ENCODE measurements at regions not wholly inside any gene's neighbourhood (a gene's known extent, or its start where the extent isn't known, plus 50 kb on each side); places are given as distances from the start of the nearest gene placed in this dataset.

DNA sequence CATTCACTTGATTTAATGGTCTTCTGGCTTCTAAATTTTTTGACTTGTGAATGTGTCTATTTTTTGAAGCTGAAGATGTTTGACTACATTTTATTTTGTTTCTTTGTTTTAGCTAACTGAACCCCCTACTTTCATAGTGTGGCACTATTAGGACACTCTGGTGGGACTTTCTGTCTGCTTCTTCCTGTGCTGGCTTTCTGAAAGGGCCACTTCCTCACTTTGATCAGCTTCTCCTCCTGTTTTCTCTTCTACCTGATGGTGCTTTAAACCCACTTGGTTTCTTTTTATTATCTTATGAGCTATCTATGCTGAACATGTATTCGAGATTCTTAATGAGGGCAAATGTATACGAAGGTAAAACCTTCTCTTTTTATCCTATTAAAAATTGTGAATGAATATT lies 186.1 kb upstream of the CASK start:
- TF ChIP-seq EP300 (IDR thresholded peaks at IDR 0.05) (no peak), POLR2A (IDR thresholded peaks at IDR 0.05) (no peak)
- TF ChIP-seq, protein P1, sequence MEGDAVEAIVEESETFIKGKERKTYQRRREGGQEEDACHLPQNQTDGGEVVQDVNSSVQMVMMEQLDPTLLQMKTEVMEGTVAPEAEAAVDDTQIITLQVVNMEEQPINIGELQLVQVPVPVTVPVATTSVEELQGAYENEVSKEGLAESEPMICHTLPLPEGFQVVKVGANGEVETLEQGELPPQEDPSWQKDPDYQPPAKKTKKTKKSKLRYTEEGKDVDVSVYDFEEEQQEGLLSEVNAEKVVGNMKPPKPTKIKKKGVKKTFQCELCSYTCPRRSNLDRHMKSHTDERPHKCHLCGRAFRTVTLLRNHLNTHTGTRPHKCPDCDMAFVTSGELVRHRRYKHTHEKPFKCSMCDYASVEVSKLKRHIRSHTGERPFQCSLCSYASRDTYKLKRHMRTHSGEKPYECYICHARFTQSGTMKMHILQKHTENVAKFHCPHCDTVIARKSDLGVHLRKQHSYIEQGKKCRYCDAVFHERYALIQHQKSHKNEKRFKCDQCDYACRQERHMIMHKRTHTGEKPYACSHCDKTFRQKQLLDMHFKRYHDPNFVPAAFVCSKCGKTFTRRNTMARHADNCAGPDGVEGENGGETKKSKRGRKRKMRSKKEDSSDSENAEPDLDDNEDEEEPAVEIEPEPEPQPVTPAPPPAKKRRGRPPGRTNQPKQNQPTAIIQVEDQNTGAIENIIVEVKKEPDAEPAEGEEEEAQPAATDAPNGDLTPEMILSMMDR (IDR thresholded peaks at IDR 0.05) = no peak
- no peaks in the 10 kb centered on the region for H3K36me3 ChIP-seq
- H3K27me3 ChIP-seq = no peaks in the 10 kb centered on the region
- H3K4me1 ChIP-seq (ENCODE audit: insufficient read depth) = no peaks in the 10 kb centered on the region
- 76 to 81% (median 79%) methylated on average over 2 of the region's 2 CpGs for WGBS, 3 donors
- H3K27ac ChIP-seq = no peak overlapping the region
- DNase-seq = no peak
- H3K9me3 ChIP-seq = no peaks in the 10 kb centered on the region
- H3K4me3 ChIP-seq = no peak overlapping the region
- intact Hi-C loops (cut with DNase I) = loop anchor here in 1 of 4 donors (5.0 kb wide), 1 partner anchor 47 kb away; no protein-coding TSS in a partner anchor

DNA sequence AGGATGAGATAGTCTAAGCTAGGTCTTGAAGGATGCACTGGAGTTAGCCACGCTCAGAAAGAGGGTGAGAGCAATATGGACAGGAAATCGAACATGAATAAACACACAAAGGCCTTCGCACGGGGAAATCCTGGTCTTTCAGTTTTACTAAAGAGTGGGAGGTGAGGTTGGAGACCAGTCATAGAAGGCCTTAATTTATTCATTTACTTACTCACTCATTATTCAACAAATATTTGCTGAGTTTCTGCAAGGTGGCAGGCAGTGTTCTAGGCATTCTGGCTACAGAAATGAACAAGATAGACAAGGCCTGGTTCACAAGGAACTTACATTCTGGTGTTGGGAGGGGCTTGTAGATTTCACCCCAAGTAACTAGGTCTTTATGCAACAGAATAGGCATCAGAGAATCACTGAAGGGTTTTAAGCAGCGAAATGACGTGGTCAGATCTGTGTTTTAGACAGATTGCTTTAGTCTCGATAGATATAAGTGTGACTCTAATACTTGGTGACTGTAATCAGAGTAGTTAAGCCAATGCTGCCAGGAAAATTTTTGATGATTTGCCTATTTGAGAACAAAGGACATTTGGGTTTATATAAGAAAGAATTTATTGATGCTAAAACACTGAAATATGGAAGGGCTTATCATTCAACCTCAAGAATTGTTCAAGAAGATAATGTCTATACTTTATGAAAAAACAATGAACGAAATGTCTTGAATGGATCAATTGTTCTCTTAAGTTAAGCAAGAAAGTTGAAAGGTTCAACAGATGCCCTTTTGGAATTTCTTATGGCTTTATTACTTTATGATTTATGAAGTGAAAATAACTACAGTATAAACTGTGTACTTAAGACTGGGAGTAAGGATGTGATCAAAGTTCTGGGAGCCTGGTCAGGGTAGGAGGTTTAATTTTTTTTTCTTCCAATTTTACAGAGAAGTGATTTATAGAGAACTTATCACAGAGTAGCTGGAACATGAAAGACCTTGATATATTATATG lies 184.4 kb upstream of the CASK start:
- WGBS, 3 donors = 74 to 81% (median 79%) methylated on average over 8 of the region's 8 CpGs
- intact Hi-C loops (cut with DNase I) = loop anchor here in 1 of 4 donors (5.0 kb wide), 1 partner anchor 45 kb away; no protein-coding TSS in a partner anchor
- no peak for DNase-seq

DNA sequence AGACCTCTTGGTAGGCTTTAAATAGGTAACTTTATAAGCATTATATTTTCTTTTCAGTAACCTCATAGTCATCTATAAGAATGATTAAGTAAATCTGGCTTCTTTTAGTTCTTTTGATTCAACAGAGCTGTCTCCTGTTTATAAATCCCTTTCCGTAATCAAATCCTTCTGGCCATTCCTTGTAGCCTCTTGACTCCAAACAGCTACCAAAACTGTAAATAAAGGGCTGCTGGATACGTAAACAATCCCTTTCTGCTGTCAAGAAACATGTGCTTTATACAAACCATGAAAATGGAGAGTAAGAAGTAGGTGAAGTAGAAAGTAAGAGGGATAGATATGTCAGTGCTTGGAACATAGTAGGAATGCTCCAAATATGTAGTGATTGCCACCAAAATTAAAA lies 183.2 kb upstream of the CASK start:
- no peaks in the 10 kb centered on the region for H3K9me3 ChIP-seq
- no peaks in the 10 kb centered on the region for H3K36me3 ChIP-seq
- intact Hi-C loops (cut with DNase I) = loop anchor here in 1 of 4 donors (5.0 kb wide), 1 partner anchor 44 kb away; no protein-coding TSS in a partner anchor
- TF ChIP-seq, protein P1 (IDR thresholded peaks at IDR 0.05) = no peak
- TF ChIP-seq POLR2A (IDR thresholded peaks at IDR 0.05) = no peak
- TF ChIP-seq EP300 (IDR thresholded peaks at IDR 0.05) = no peak
- H3K27ac ChIP-seq = no peak overlapping the region
- DNase-seq = no peak
- 19 to 39% (median 26%) methylated on average over 2 of the region's 2 CpGs for WGBS, 3 donors
- H3K4me1 ChIP-seq (ENCODE audit: insufficient read depth) = no peaks in the 10 kb centered on the region
- no peak overlapping the region for H3K4me3 ChIP-seq
- H3K27me3 ChIP-seq = no peaks in the 10 kb centered on the region

More for the DNA sequence above, 184.4 kb upstream of the CASK start:
- no peaks in the 10 kb centered on the region for H3K27me3 ChIP-seq
- H3K36me3 ChIP-seq = no peaks in the 10 kb centered on the region
- no peak overlapping the region for H3K4me3 ChIP-seq
- no peaks in the 10 kb centered on the region for H3K9me3 ChIP-seq
- no peaks in the 10 kb centered on the region for H3K4me1 ChIP-seq (ENCODE audit: insufficient read depth)
- TF ChIP-seq EP300 (IDR thresholded peaks at IDR 0.05) (no peak), POLR2A (IDR thresholded peaks at IDR 0.05) (no peak)
- TF ChIP-seq, protein P1 (IDR thresholded peaks at IDR 0.05) = no peak
- H3K27ac ChIP-seq = no peak overlapping the region

DNA sequence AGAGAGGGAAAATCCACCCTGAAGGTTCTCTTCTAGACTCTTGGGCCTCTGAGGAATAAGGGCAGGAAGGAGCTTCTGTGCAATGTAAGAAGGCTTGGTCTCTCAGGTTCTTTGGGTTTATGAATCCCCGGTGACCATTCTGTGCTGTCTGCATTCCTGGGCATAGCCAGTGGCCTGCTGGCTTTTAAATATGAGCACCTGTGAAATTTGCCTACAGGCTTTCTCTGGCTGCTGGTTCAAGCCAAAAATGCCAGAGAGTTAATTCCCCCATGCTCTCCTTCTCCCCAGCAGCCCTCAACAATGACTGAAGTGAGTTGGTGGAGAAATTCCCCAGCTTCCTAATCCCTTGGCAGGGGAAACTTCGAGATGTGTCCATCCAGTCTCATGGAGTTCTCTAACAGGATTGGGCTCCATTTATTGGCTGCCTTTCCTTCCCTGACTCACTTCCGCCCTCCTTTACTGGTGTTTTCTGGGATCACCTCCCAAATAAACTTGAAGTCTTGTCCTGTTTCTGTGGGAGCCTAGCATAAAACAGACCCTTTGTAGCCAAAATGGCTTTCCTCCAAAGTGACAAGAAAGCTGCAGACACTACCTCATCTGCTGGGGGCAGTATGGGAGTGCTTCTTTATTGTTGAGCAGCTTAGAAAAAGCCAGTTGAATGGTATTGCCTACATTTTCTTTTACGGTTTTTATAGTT lies 179.4 kb upstream of the CASK start:
- Histone ChIP-seq H3K27ac (no peak overlapping the region), H3K9me3 (no peaks in the 10 kb centered on the region), H3K4me3 (no peak overlapping the region), H3K4me1 (ENCODE audit: insufficient read depth) (peaks cover 2% of the 10 kb centered on the region), H3K36me3 (no peaks in the 10 kb centered on the region), H3K27me3 (no peaks in the 10 kb centered on the region)
- TF ChIP-seq, protein P1 (IDR thresholded peaks at IDR 0.05) = no peak
- TF ChIP-seq EP300 (IDR thresholded peaks at IDR 0.05) (no peak), POLR2A (IDR thresholded peaks at IDR 0.05) (no peak)
- DNase-seq = no peak
- intact Hi-C loops (cut with DNase I) = no loop called here
- WGBS, 3 donors = 76 to 87% (median 77%) methylated on average over 4 of the region's 4 CpGs

All from ovary (tissue), 7 donors.